ENCODE measurements at regions not wholly inside any gene's neighbourhood (a gene's known extent, or its start where the extent isn't known, plus 50 kb on each side); places are given as distances from the start of the nearest gene placed in this dataset.

DNA sequence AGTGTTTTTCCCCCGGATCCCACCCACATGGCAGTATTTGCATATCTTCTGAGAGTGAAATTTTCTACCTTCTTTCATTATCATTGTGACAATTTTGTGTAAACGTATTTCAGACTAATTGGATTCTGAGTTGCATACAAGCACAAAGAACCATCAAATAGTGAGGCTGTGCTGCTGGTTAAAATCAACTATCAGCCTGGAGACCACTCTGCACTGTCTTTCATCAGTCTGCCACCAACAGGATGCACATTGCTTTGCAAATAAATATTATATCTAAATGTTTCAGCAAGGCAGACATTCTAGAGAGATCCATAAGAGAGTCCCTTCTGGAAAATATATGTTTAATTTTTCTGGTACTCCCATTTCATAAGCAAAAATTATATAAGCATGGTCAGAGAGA lies 851.8 kb downstream of the XPNPEP1 start:
- Histone ChIP-seq H2AFZ (replicated peaks; ENCODE audit: low read length, poor library complexity) (no peak overlapping the region), H3K56ac (ENCODE audit: extremely low read depth, insufficient read depth, low read length) (no peak overlapping the region), H3K14ac (replicated peaks; ENCODE audit: low read depth, low read length) (no peak overlapping the region), H4K91ac (ENCODE audit: insufficient read depth, low read depth, low read length) (no peak overlapping the region), H3K4me2 (ENCODE audit: low read depth, low read length) (no peak overlapping the region), H2BK120ac (ENCODE audit: low read depth, low read length) (no peak overlapping the region), H3K4me3 (ENCODE audit: insufficient read depth, low read depth, low read length) (no peak overlapping the region), H3K27ac (ENCODE audit: insufficient read depth, low read length) (no peak overlapping the region), H4K5ac (ENCODE audit: low read depth, low read length) (no peak overlapping the region), H3K27me3 (ENCODE audit: control insufficient read depth, insufficient read depth, low read length) (no peaks in the 10 kb centered on the region), H3K4ac (ENCODE audit: low read depth, low read length) (no peak overlapping the region), H3K9me1 (ENCODE audit: insufficient read depth, low read length) (no peaks in the 10 kb centered on the region), H4K8ac (ENCODE audit: low read depth in 2 of 2, low read length in 2 of 2) (no peak overlapping the region), H3K23ac (ENCODE audit: low read depth, low read length) (no peak overlapping the region), H3K36me3 (ENCODE audit: control insufficient read depth, insufficient read depth, low read length) (no peaks in the 10 kb centered on the region), H2AK9ac (replicated peaks; ENCODE audit: low read depth, low read length, poor library complexity) (no peak overlapping the region), H3K79me1 (ENCODE audit: low read depth in 1 of 2, low read length in 2 of 2) (no peaks in the 10 kb centered on the region), H2BK5ac (ENCODE audit: low read depth, low read length, poor library complexity, severe bottlenecking) (no peak overlapping the region), H2BK20ac (ENCODE audit: low read depth, low read length) (no peak overlapping the region), H2BK15ac (ENCODE audit: low read depth, low read length) (no peak overlapping the region), H2AK5ac (ENCODE audit: low read depth, low read length) (no peak overlapping the region), H4K20me1 (ENCODE audit: insufficient read depth, low read length) (no peaks in the 10 kb centered on the region), H3K18ac (ENCODE audit: low read depth, low read length) (no peak overlapping the region), H3K9ac (ENCODE audit: low read depth, low read length) (no peak overlapping the region), H3K4me1 (ENCODE audit: control insufficient read depth, insufficient read depth, low read length) (no peaks in the 10 kb centered on the region), H3K9me3 (ENCODE audit: control insufficient read depth, insufficient read depth, low read length) (no peaks in the 10 kb centered on the region)
- WGBS, 2 experiments (ENCODE audit: extremely low coverage in 2 of 2, insufficient read length in 1 of 2), result no CpG with 5 or more reads among the region's 2 CpGs
- TF ChIP-seq BHLHE40 (IDR thresholded peaks at IDR 0.05; ENCODE audit: low read depth, low read length), result no peak
- TF ChIP-seq RCOR1 (IDR thresholded peaks at IDR 0.05; ENCODE audit: insufficient replicate concordance, low read length), result no peak
- ATAC-seq (ENCODE audit: low read depth), result no peak
- dilution Hi-C loops (cut with HindIII; ENCODE audit: low sequenced_read_pairs, unreplicated experiment), result no loop called here
- in situ Hi-C loops (cut with MboI; ENCODE audit: low sequenced_read_pairs), result no loop called here
- CTCF ChIA-PET, result no interaction called here
- intact Hi-C loops (cut with micrococcal nuclease), result no loop called here
- POLR2A ChIA-PET (ENCODE audit: unreplicated experiment), result no interaction called here
- no peak for DNase-seq
- BruUV-seq (replicated peaks), result no TSS peak

Data from IMR-90 (cell line).